H9 (cell line): ENCODE measurements at regions not wholly inside any gene's neighbourhood (a gene's known extent, or its start where the extent isn't known, plus 50 kb on each side); places are given as distances from the start of the nearest gene placed in this dataset.

Experiments used
- DNase-seq: peaks from one replicate; pipeline ENCODE4 v3.0.0-alpha.2; 2017
- H2AFZ ChIP-seq: one replicate; pipeline ENCODE4 v1.6.1; 2013; ENCODE audit warnings: mild to moderate bottlenecking, low read length, control low read depth, moderate library complexity
- H2AK5ac ChIP-seq: 2 replicates; pipeline ENCODE4 v1.6.1; 2013; ENCODE audit warnings: low read length, control low read depth, mixed read lengths; ENCODE audit not compliant: insufficient read length
- H2BK120ac ChIP-seq: one replicate; pipeline ENCODE4 v1.6.1; 2013; ENCODE audit warnings: low read depth, mild to moderate bottlenecking, low read length, control low read depth, inconsistent platforms; ENCODE audit not compliant: poor library complexity, severe bottlenecking
- H2BK12ac ChIP-seq: 2 replicates; pipeline ENCODE4 v1.6.1; 2013; ENCODE audit warnings: low read length, control low read depth, mixed read lengths, low read depth; ENCODE audit not compliant: insufficient read length
- H2BK15ac ChIP-seq: 2 replicates; pipeline ENCODE4 v1.6.1; 2013; ENCODE audit warnings: low read depth, low read length, control low read depth
- H2BK20ac ChIP-seq: one replicate; pipeline ENCODE4 v1.6.1; 2013; ENCODE audit warnings: low read depth, mild to moderate bottlenecking, low read length, control low read depth, inconsistent platforms; ENCODE audit not compliant: poor library complexity, severe bottlenecking
- H2BK5ac ChIP-seq: 2 replicates; pipeline ENCODE4 v1.6.1; 2013; ENCODE audit warnings: low read length, control low read depth, mixed read lengths; ENCODE audit not compliant: insufficient read length
- H3K14ac ChIP-seq: 2 replicates; pipeline ENCODE4 v1.6.1; 2013; ENCODE audit warnings: low read length, control low read depth; ENCODE audit not compliant: insufficient read depth
- H3K18ac ChIP-seq: 2 replicates; pipeline ENCODE4 v1.6.1; 2013; ENCODE audit warnings: low read depth, mild to moderate bottlenecking, mixed read lengths, low read length, control low read depth; ENCODE audit not compliant: insufficient read length
- H3K23ac ChIP-seq: 2 replicates; pipeline ENCODE4 v1.6.1; 2013; ENCODE audit warnings: low read length, control low read depth, mixed read lengths, low read depth; ENCODE audit not compliant: insufficient read length
- H3K23me2 ChIP-seq: 2 replicates; pipeline ENCODE4 v1.6.1; 2013; ENCODE audit warnings: low read depth, mild to moderate bottlenecking, mixed read lengths, low read length, control low read depth; ENCODE audit not compliant: insufficient read length, poor library complexity, severe bottlenecking
- H3K27ac ChIP-seq: 2 replicates; pipeline ENCODE4 v1.5.1; 2013; ENCODE audit warnings: low read length, control low read depth, mixed read lengths, low read depth; ENCODE audit not compliant: insufficient read length
- H3K27me3 ChIP-seq: 2 replicates; pipeline ENCODE4 v1.6.1; 2013; ENCODE audit warnings: low read length, control low read depth, inconsistent platforms; ENCODE audit not compliant: insufficient read depth
- H3K4ac ChIP-seq: 2 replicates; pipeline ENCODE4 v1.6.1; 2013; ENCODE audit warnings: low read depth, mild to moderate bottlenecking, control low read depth, inconsistent platforms, low read length, moderate library complexity
- H3K4me1 ChIP-seq: 2 replicates; pipeline ENCODE4 v1.6.1; 2013; ENCODE audit warnings: low read length, control low read depth, inconsistent platforms; ENCODE audit not compliant: insufficient read depth
- H3K4me2 ChIP-seq: 2 replicates; pipeline ENCODE4 v1.6.1; 2013; ENCODE audit warnings: low read length, control low read depth, mixed read lengths; ENCODE audit not compliant: insufficient read length, insufficient read depth
- H3K56ac ChIP-seq: 2 replicates; pipeline ENCODE4 v1.6.1; 2013; ENCODE audit warnings: low read depth, mild to moderate bottlenecking, mixed read lengths, low read length, control low read depth; ENCODE audit not compliant: insufficient read length
- H3K79me1 ChIP-seq: 2 replicates; pipeline ENCODE4 v1.6.1; 2013; ENCODE audit warnings: low read depth, mild to moderate bottlenecking, moderate library complexity, low read length, control low read depth, inconsistent platforms; ENCODE audit not compliant: insufficient read depth, poor library complexity, severe bottlenecking
- H3K79me2 ChIP-seq: 2 replicates; pipeline ENCODE4 v1.6.1; 2013; ENCODE audit warnings: low read length, control low read depth, inconsistent platforms; ENCODE audit not compliant: insufficient read depth
- H3K9ac ChIP-seq: 2 replicates; pipeline ENCODE4 v1.6.1; 2013; ENCODE audit warnings: low read length, control low read depth, mixed read lengths; ENCODE audit not compliant: insufficient read length; ENCODE audit errors: extremely low read depth
- H3K9me3 ChIP-seq: one replicate; pipeline ENCODE4 v1.6.1; 2013; ENCODE audit warnings: low read depth, low read length, inconsistent platforms; ENCODE audit not compliant: control insufficient read depth
- H3T11ph ChIP-seq: one replicate; pipeline ENCODE4 v1.6.1; 2013; ENCODE audit warnings: mild to moderate bottlenecking, low read length, control low read depth, inconsistent platforms
- H4K20me1 ChIP-seq: one replicate; pipeline ENCODE4 v1.6.1; 2013; ENCODE audit not compliant: control insufficient read depth, insufficient read length, insufficient read depth
- H4K5ac ChIP-seq: 2 replicates; pipeline ENCODE4 v1.6.1; 2013; ENCODE audit warnings: low read depth, mild to moderate bottlenecking, mixed read lengths, low read length, control low read depth; ENCODE audit not compliant: insufficient read length
- H4K8ac ChIP-seq: replicated peaks from 2 replicates; pipeline ENCODE4 v1.6.1; 2013; ENCODE audit warnings: low read length, control low read depth, mixed read lengths, low read depth; ENCODE audit not compliant: insufficient read length
- H4K91ac ChIP-seq: 2 replicates; pipeline ENCODE4 v1.6.1; 2013; ENCODE audit warnings: low read depth, mild to moderate bottlenecking, moderate library complexity, mixed read lengths, low read length, control low read depth; ENCODE audit not compliant: insufficient read length
- H3K27ac Mint-ChIP-seq, 3 experiments: 2 replicates in 2 of 3; 3 replicates in 1 of 3; pipeline ENCODE4 v1.8.0; 2020 to 2021; ENCODE audit warnings: mixed read lengths in 3 of 3, mild to moderate bottlenecking in 1 of 3, moderate library complexity in 1 of 3
- H3K27me3 Mint-ChIP-seq: 2 replicates; pipeline ENCODE4 v1.8.0; 2021; ENCODE audit warnings: low read depth, mild to moderate bottlenecking, moderate library complexity, mixed read lengths
- H3K36me3 Mint-ChIP-seq, 3 experiments: 2 replicates in 2 of 3; 3 replicates in 1 of 3; pipeline ENCODE4 v1.8.0; 2020 to 2021; ENCODE audit warnings: low read depth in 3 of 3, mixed read lengths in 3 of 3; ENCODE audit not compliant: insufficient read depth in 1 of 3
- H3K4me1 Mint-ChIP-seq, 2 experiments: 2 replicates each; pipeline ENCODE4 v1.8.0; 2020; ENCODE audit warnings: mixed read lengths in 2 of 2
- H3K4me3 Mint-ChIP-seq, 2 experiments: 2 replicates in 1 of 2; 3 replicates in 1 of 2; pipeline ENCODE4 v1.8.0; 2020 to 2021; ENCODE audit warnings: mild to moderate bottlenecking in 2 of 2, mixed read lengths in 2 of 2, moderate library complexity in 1 of 2
- H3K9me3 Mint-ChIP-seq, 2 experiments: 2 replicates in 1 of 2; 3 replicates in 1 of 2; pipeline ENCODE4 v1.8.0; 2020; ENCODE audit warnings: mild to moderate bottlenecking in 2 of 2, mixed read lengths in 2 of 2, moderate library complexity in 1 of 2
- TF ChIP-seq, protein P1 (sequence below): fragments of 200-600 bp; sonication (generic); conservative IDR thresholded peaks from 3 replicates; pipeline ENCODE4 v1.8.0; 2021; ENCODE audit warnings: antibody characterized with exemption, mild to moderate bottlenecking

DNA sequence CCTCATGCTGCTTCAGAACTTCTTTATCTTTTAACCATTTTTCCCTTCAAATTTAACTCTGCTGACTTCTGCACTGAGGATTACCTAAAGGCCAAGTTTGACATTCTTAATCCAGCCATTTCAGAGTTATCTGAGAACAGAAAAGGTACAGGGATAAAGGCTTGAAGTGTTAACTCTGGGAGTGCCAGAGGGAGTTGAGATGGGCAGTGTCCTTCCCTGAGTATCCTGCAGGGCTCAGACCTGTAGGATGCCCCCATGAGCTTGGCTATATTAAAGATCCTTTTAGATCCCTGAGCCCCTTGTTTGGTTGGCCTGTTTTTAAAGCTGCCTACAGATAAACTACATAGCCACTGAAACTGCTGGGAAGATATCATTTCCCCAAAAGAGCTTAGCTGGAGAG lies 268.4 kb upstream of the KIRREL3 start:
- H3T11ph ChIP-seq, result no peak overlapping the region
- no peak overlapping the region for H2BK5ac ChIP-seq
- H2BK120ac ChIP-seq, result no peak overlapping the region
- H3K27ac Mint-ChIP-seq, result no peak overlapping the region; a peak in 1 of 7 replicates
- H3K4ac ChIP-seq, result no peak overlapping the region
- peaks cover 5 to 7% of the 10 kb centered on the region in 2 experiments; a peak in 2 of 5 replicates for H3K9me3 Mint-ChIP-seq
- H2BK15ac ChIP-seq, result no peak overlapping the region
- no peak overlapping the region for H2BK12ac ChIP-seq
- no peak overlapping the region for H3K9ac ChIP-seq
- H3K23ac ChIP-seq, result no peak overlapping the region
- H4K8ac ChIP-seq, result no peak overlapping the region
- no peak overlapping the region for H3K4me2 ChIP-seq
- no peaks in the 10 kb centered on the region for H3K27me3 ChIP-seq
- no peaks in the 10 kb centered on the region for H3K79me1 ChIP-seq
- no peak for DNase-seq
- no peak overlapping the region for H2AK5ac ChIP-seq
- H3K14ac ChIP-seq, result no peak overlapping the region
- H3K18ac ChIP-seq, result no peak overlapping the region
- H2AFZ ChIP-seq, result no peak overlapping the region
- no peak overlapping the region for H3K27ac ChIP-seq
- no peaks in the 10 kb centered on the region for H3K9me3 ChIP-seq
- no peaks in the 10 kb centered on the region for H3K23me2 ChIP-seq
- H3K4me3 Mint-ChIP-seq, result no peak overlapping the region
- H2BK20ac ChIP-seq, result no peak overlapping the region
- H4K20me1 ChIP-seq, result no peaks in the 10 kb centered on the region
- H4K91ac ChIP-seq, result no peak overlapping the region
- no peaks in the 10 kb centered on the region for H3K79me2 ChIP-seq
- no peaks in the 10 kb centered on the region for H3K4me1 ChIP-seq
- no peaks in the 10 kb centered on the region for H3K27me3 Mint-ChIP-seq
- H3K4me1 Mint-ChIP-seq, result peaks cover 6 to 10% of the 10 kb centered on the region in 2 experiments; a peak in 2 of 4 replicates
- TF ChIP-seq, protein P1, sequence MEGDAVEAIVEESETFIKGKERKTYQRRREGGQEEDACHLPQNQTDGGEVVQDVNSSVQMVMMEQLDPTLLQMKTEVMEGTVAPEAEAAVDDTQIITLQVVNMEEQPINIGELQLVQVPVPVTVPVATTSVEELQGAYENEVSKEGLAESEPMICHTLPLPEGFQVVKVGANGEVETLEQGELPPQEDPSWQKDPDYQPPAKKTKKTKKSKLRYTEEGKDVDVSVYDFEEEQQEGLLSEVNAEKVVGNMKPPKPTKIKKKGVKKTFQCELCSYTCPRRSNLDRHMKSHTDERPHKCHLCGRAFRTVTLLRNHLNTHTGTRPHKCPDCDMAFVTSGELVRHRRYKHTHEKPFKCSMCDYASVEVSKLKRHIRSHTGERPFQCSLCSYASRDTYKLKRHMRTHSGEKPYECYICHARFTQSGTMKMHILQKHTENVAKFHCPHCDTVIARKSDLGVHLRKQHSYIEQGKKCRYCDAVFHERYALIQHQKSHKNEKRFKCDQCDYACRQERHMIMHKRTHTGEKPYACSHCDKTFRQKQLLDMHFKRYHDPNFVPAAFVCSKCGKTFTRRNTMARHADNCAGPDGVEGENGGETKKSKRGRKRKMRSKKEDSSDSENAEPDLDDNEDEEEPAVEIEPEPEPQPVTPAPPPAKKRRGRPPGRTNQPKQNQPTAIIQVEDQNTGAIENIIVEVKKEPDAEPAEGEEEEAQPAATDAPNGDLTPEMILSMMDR, result 0 out of 3 replicates have a peak, but pooled peaks have one; percentile 16
- peaks cover 0 to 6% (median 0%) of the 10 kb centered on the region in 3 experiments; a peak in 1 of 7 replicates for H3K36me3 Mint-ChIP-seq
- H4K5ac ChIP-seq, result no peak overlapping the region
- H3K56ac ChIP-seq, result no peak overlapping the region
